Naive thymus-derived CD4-positive, alpha-beta T cell (primary cell): ENCODE measurements at regions not wholly inside any gene's neighbourhood (a gene's known extent, or its start where the extent isn't known, plus 50 kb on each side); places are given as distances from the start of the nearest gene placed in this dataset.

ENCODE experiments used
- ATAC-seq: fragments of 150-1000 bp; cut with Tn5 transposase; 2 replicates; pipeline ENCODE4 v1.10.0; 2021; ENCODE audit warnings: mild to moderate bottlenecking, moderate library complexity
- CTCF ChIA-PET: fragments of 350-600 bp; sonication (Branson Sonifier 250); formaldehyde crosslinking; loops from one replicate; lab custom pipeline; 2021; ENCODE audit warnings: antibody characterized with exemption; lab: Charles Lee
- POLR2A ChIA-PET: fragments of 350-600 bp; sonication (Branson Sonifier 250); formaldehyde crosslinking; loops from one replicate; lab custom pipeline; 2021; ENCODE audit warnings: antibody characterized with exemption, inconsistent platforms; lab: Charles Lee
- DNase-seq, 9 donors: peaks; one replicate each; pipeline versions ENCODE4 v3.0.0 to v3.0.0-alpha.2; 2020 to 2022; ENCODE audit warnings: mixed read lengths in 1 of 9
- H3K27ac ChIP-seq: one replicate; pipeline ENCODE4 v1.7.0; 2013; ENCODE audit warnings: mild to moderate bottlenecking, low read depth, low read length, moderate library complexity
- H3K27me3 ChIP-seq, 2 donors: one replicate each; pipeline ENCODE4 v1.7.0; 2013; ENCODE audit warnings: low read length in 2 of 2, mild to moderate bottlenecking in 2 of 2, moderate library complexity in 2 of 2; ENCODE audit not compliant: control insufficient read depth in 2 of 2, insufficient read depth in 2 of 2
- H3K36me3 ChIP-seq, 3 experiments: 1 replicate in 2 of 3; 2 replicates in 1 of 3; pipeline ENCODE4 v1.7.0; 2013; ENCODE audit warnings: low read length in 3 of 3, mild to moderate bottlenecking in 3 of 3, moderate library complexity in 1 of 3; ENCODE audit not compliant: insufficient read depth in 3 of 3, control insufficient read depth in 2 of 3
- H3K4me1 ChIP-seq, 2 donors: one replicate each; pipeline ENCODE4 v1.7.0; 2013; ENCODE audit warnings: low read length in 2 of 2, mild to moderate bottlenecking in 2 of 2, moderate library complexity in 1 of 2; ENCODE audit not compliant: control insufficient read depth in 2 of 2, insufficient read depth in 2 of 2
- H3K4me3 ChIP-seq: 2 replicates; pipeline ENCODE4 v1.7.0; 2013; ENCODE audit warnings: mild to moderate bottlenecking, low read length
- H3K9me3 ChIP-seq, 3 experiments: 1 replicate in 2 of 3; 2 replicates in 1 of 3; pipeline ENCODE4 v1.7.0; 2013; ENCODE audit warnings: low read length in 3 of 3; ENCODE audit not compliant: control insufficient read depth in 2 of 3
- H3K27ac Mint-ChIP-seq, 9 donors: one replicate each; pipeline ENCODE4 v1.8.0; 2020 to 2022; ENCODE audit warnings: mixed read lengths in 9 of 9, mild to moderate bottlenecking in 8 of 9, moderate library complexity in 5 of 9, inconsistent platforms in 2 of 9
- H3K27me3 Mint-ChIP-seq, 5 donors: one replicate each; pipeline ENCODE4 v1.8.0; 2021 to 2022; ENCODE audit warnings: mixed read lengths in 5 of 5, mild to moderate bottlenecking in 1 of 5
- H3K36me3 Mint-ChIP-seq, 5 donors: one replicate each; pipeline ENCODE4 v1.8.0; 2020 to 2022; ENCODE audit warnings: mixed read lengths in 5 of 5, mild to moderate bottlenecking in 3 of 5, inconsistent platforms in 1 of 5
- H3K4me1 Mint-ChIP-seq, 7 donors: one replicate each; pipeline ENCODE4 v1.8.0; 2020 to 2022; ENCODE audit warnings: mixed read lengths in 7 of 7, mild to moderate bottlenecking in 3 of 7, inconsistent platforms in 1 of 7
- H3K4me3 Mint-ChIP-seq, 10 donors: one replicate each; pipeline ENCODE4 v1.8.0; 2020 to 2022; ENCODE audit warnings: mild to moderate bottlenecking in 10 of 10, mixed read lengths in 10 of 10, moderate library complexity in 6 of 10, inconsistent platforms in 2 of 10
- H3K9me3 Mint-ChIP-seq, 11 donors: one replicate each; pipeline ENCODE4 v1.8.0; 2020 to 2022; ENCODE audit warnings: mixed read lengths in 11 of 11, mild to moderate bottlenecking in 4 of 11, inconsistent platforms in 1 of 11, moderate library complexity in 1 of 11
- intact Hi-C, 2 donors: fragments of 100-400 bp; cut with micrococcal nuclease; formaldehyde crosslinking; loops; one replicate each; pipeline ENCODE4 v1.15.1; 2023

DNA sequence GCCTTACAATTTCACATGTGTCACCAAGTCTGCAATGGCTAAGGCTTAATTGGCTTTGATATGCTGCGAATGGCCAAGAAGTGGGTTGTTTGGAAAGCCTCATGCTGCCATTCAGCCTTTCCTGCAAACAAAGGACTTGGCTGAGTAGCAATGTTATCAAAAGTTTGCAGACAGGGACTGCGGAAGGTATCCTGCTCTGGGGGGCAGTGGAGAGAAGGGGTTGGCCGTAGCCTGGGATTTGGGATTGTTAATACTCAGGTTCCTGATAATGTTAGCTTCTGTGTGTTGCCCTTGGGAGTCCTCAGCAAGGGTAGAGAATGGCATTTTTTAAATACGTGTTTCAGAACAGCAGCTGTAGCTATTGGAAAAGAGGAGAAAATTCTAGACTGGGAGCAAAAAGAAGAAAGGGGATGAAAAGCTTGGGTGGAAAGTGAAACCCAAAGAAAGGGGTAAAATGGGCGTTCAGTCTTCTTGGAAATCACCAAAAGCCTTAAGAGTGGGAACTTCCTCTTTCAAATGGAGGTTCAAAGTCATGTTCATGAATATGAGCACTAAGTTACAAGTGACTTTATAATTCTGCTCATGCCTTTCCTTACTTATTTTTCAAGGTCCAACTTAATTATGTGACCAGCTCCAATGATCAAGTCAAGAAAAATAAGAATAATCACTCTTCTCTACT is 325.1 kb downstream of the RNF144A start:
- DNase-seq (no peak), ATAC-seq (no peak)
- H3K4me1 Mint-ChIP-seq = peaks cover 0 to 10% (median 5%) of the 10 kb centered on the region in 7 donors
- no peaks in the 10 kb centered on the region for H3K27me3 Mint-ChIP-seq
- peaks cover 0 to 2% (median 0%) of the 10 kb centered on the region in 11 donors for H3K9me3 Mint-ChIP-seq
- Histone ChIP-seq H3K4me1 (no peaks in the 10 kb centered on the region), H3K9me3 (no peaks in the 10 kb centered on the region), H3K36me3 (no peaks in the 10 kb centered on the region), H3K4me3 (no peak overlapping the region), H3K27ac (no peak overlapping the region), H3K27me3 (no peaks in the 10 kb centered on the region)
- peaks cover 0 to 3% (median 0%) of the 10 kb centered on the region in 5 donors for H3K36me3 Mint-ChIP-seq
- no peak overlapping the region for H3K27ac Mint-ChIP-seq
- intact Hi-C loops = no loop called here
- ChIA-PET POLR2A (no interaction called here), CTCF (no interaction called here)
- H3K4me3 Mint-ChIP-seq = no peak overlapping the region

GRCh38 chr2:7243276-7243675 is 326.1 kb downstream of the RNF144A start:
- no peaks in the 10 kb centered on the region for H3K9me3 ChIP-seq
- no peaks in the 10 kb centered on the region for H3K27me3 ChIP-seq
- POLR2A ChIA-PET = no interaction called here
- H3K36me3 ChIP-seq = no peaks in the 10 kb centered on the region
- Mint-ChIP-seq H3K4me1 (peaks cover 0 to 10% (median 5%) of the 10 kb centered on the region in 7 donors), H3K36me3 (peaks cover 0 to 3% (median 0%) of the 10 kb centered on the region in 5 donors), H3K9me3 (peaks cover 0 to under 1% (median 0%) of the 10 kb centered on the region in 11 donors), H3K27ac (no peak overlapping the region), H3K27me3 (no peaks in the 10 kb centered on the region), H3K4me3 (no peak overlapping the region)
- H3K27ac ChIP-seq = no peak overlapping the region
- DNase-seq (no peak), ATAC-seq (no peak)
- CTCF ChIA-PET = no interaction called here
- H3K4me3 ChIP-seq = no peak overlapping the region
- intact Hi-C loops = no loop called here
- H3K4me1 ChIP-seq = no peaks in the 10 kb centered on the region

DNA sequence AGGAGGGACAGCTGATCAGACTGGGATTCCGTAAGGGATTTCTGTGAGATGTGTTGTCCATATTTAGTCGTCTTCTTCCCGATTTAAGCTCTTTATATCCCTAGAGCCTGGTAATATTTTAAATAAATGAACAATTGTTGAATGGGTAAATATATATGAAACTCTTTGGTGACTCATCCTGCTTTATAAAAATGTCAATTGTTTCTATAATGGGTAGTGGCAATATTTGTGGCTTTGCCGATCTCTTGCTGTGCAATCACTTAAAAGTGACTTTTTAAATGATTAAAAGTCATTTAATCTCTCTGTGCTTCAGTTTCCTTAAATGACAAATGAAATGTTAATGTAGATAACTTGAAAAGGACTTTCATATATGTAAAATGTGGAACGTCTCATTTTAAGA is 339.2 kb downstream of the RNF144A start:
- no peak for DNase-seq
- no peak overlapping the region for H3K27ac ChIP-seq
- H3K36me3 ChIP-seq = no peaks in the 10 kb centered on the region
- ATAC-seq = no peak
- ChIA-PET CTCF (no interaction called here), POLR2A (no interaction called here)
- H3K4me3 ChIP-seq = no peak overlapping the region
- H3K27me3 ChIP-seq = no peaks in the 10 kb centered on the region
- no peaks in the 10 kb centered on the region for H3K4me1 ChIP-seq
- H3K27me3 Mint-ChIP-seq = peaks cover 0 to 7% (median 0%) of the 10 kb centered on the region in 5 donors
- H3K9me3 ChIP-seq = no peaks in the 10 kb centered on the region
- no peak overlapping the region for H3K4me3 Mint-ChIP-seq
- H3K27ac Mint-ChIP-seq = no peak overlapping the region
- H3K9me3 Mint-ChIP-seq = peaks cover 0 to 1% (median 0%) of the 10 kb centered on the region in 11 donors
- H3K4me1 Mint-ChIP-seq = peaks cover 0 to 5% (median 0%) of the 10 kb centered on the region in 7 donors
- peaks cover 0 to 15% (median 7%) of the 10 kb centered on the region in 5 donors for H3K36me3 Mint-ChIP-seq
- intact Hi-C loops = no loop called here

DNA sequence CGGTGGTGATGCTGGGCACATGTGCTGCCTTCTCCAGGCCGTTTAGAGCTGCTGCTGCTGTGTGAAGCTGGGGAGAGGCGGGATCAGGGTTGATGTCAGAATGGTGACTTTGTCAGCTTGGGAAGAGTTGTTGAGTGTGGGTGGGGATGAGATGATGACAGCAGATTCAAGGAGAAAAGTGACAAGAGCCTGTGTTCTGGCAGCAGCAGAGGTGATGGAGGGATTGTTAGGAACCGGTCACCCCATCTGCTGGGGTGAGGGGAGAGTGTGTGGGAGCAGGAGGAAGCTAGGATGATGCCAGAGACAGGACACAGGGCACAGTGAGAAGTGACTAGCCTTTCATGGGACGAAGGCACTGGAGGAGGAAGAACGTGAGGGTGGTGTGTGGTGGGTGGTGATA is 345.5 kb downstream of the RNF144A start:
- Histone ChIP-seq H3K4me3 (no peak overlapping the region), H3K27me3 (no peaks in the 10 kb centered on the region), H3K4me1 (no peaks in the 10 kb centered on the region), H3K9me3 (no peaks in the 10 kb centered on the region), H3K36me3 (no peaks in the 10 kb centered on the region), H3K27ac (no peak overlapping the region)
- Mint-ChIP-seq H3K4me3 (no peak overlapping the region), H3K9me3 (no peaks in the 10 kb centered on the region), H3K4me1 (peaks cover 0 to 9% (median 3%) of the 10 kb centered on the region in 7 donors), H3K27me3 (peaks cover 0 to 11% (median 0%) of the 10 kb centered on the region in 5 donors), H3K36me3 (peaks cover 0 to 12% (median 3%) of the 10 kb centered on the region in 5 donors), H3K27ac (no peak overlapping the region)
- intact Hi-C loops = no loop called here
- no peak for DNase-seq
- no peak for ATAC-seq
- ChIA-PET POLR2A (no interaction called here), CTCF (no interaction called here)

- Mint-ChIP-seq H3K4me3 (no peak overlapping the region), H3K27me3 (peaks cover 0 to 11% (median 0%) of the 10 kb centered on the region in 5 donors), H3K36me3 (peaks cover 0 to 5% (median 0%) of the 10 kb centered on the region in 5 donors), H3K4me1 (peaks cover 0 to 9% (median 3%) of the 10 kb centered on the region in 7 donors), H3K27ac (no peak overlapping the region), H3K9me3 (no peaks in the 10 kb centered on the region)
- DNase-seq = no peak
- POLR2A ChIA-PET = no interaction called here
- ATAC-seq = no peak
- no peaks in the 10 kb centered on the region for H3K9me3 ChIP-seq
- H3K4me1 ChIP-seq = no peaks in the 10 kb centered on the region
- H3K4me3 ChIP-seq = no peak overlapping the region
- intact Hi-C loops = no loop called here
- H3K27ac ChIP-seq = no peak overlapping the region
- H3K36me3 ChIP-seq = no peaks in the 10 kb centered on the region
- CTCF ChIA-PET = no interaction called here
- H3K27me3 ChIP-seq = no peaks in the 10 kb centered on the region
Measured at GRCh38 chr2:7264791-7265190, 347.6 kb downstream of the RNF144A start.

DNA sequence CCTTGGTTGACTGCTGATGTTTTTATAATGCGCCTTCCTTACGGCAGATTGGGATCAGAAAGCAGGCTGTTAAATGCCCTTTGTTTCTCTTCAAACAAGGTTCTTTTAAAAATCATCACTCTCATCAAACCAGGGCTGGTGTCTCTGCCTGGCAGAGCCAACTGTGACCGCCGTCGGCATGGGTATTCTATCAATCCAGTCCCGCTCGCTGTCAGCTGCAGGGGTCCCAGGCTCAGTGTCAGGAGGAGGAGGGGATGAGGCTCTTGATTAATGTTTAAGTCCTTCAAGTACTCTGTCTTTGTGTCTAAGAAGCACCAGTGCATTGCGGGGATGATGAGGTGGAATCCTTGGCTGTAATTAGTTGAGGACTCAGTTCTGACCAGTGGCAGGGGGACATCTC is 348.1 kb downstream of the RNF144A start:
- H3K27me3 ChIP-seq = no peaks in the 10 kb centered on the region
- peaks cover 0 to 9% (median 3%) of the 10 kb centered on the region in 7 donors for H3K4me1 Mint-ChIP-seq
- POLR2A ChIA-PET = no interaction called here
- no peaks in the 10 kb centered on the region for H3K4me1 ChIP-seq
- no peaks in the 10 kb centered on the region for H3K9me3 ChIP-seq
- no peak overlapping the region for H3K4me3 ChIP-seq
- intact Hi-C loops = no loop called here
- CTCF ChIA-PET = no interaction called here
- DNase-seq = no peak
- H3K9me3 Mint-ChIP-seq = no peaks in the 10 kb centered on the region
- H3K4me3 Mint-ChIP-seq = no peak overlapping the region
- no peak overlapping the region for H3K27ac ChIP-seq
- ATAC-seq = no peak
- H3K36me3 ChIP-seq = no peaks in the 10 kb centered on the region
- peaks cover 0 to 2% (median 0%) of the 10 kb centered on the region in 5 donors for H3K36me3 Mint-ChIP-seq
- H3K27me3 Mint-ChIP-seq = peaks cover 0 to 8% (median 0%) of the 10 kb centered on the region in 5 donors
- no peak overlapping the region for H3K27ac Mint-ChIP-seq

DNA sequence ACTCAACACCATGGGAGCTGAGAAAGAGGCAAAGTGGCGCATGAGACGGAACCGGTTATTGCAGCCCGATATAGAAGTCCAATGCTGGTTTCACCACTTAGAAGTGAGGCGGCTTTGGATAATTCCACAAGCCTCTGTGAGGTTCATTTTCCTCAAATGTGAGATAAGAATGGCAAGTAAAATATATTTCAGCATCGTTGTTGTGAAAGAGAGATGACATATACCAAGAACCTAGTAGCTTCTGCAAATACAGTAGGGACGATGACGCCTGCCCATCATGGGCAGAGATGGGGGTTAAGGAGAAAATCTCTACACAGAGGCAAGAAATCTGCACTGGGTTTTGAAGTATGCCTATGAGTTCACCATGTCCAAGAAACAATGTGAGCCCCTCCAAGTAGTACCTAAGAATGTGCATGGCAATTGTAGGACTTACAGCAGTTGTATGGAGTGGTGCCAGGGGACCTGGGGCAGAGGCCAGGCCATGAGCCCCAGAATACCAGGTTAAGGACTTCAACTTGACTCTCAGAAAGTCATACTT is 352.0 kb downstream of the RNF144A start:
- Mint-ChIP-seq H3K4me1 (peaks cover 0 to 2% (median 0%) of the 10 kb centered on the region in 7 donors), H3K27me3 (no peaks in the 10 kb centered on the region), H3K4me3 (no peak overlapping the region), H3K27ac (no peak overlapping the region), H3K36me3 (no peaks in the 10 kb centered on the region), H3K9me3 (no peaks in the 10 kb centered on the region)
- ChIA-PET POLR2A (no interaction called here), CTCF (no interaction called here)
- Histone ChIP-seq H3K4me1 (no peaks in the 10 kb centered on the region), H3K36me3 (no peaks in the 10 kb centered on the region), H3K9me3 (no peaks in the 10 kb centered on the region), H3K27ac (no peak overlapping the region), H3K27me3 (no peaks in the 10 kb centered on the region), H3K4me3 (no peak overlapping the region)
- DNase-seq (no peak), ATAC-seq (no peak)
- intact Hi-C loops = no loop called here
